Right lobe of liver (tissue), 4 donors: ENCODE measurements at regions not wholly inside any gene's neighbourhood (a gene's known extent, or its start where the extent isn't known, plus 50 kb on each side); places are given as distances from the start of the nearest gene placed in this dataset.

ENCODE experiments used
- POLR2A ChIP-seq: fragments of 450-650 bp; IDR thresholded peaks from one replicate; pipeline ENCODE4 v1.6.1; 2017; ENCODE audit warnings: antibody characterized with exemption, mild to moderate bottlenecking
- TF ChIP-seq, protein P1 (sequence below), 4 donors: fragments of 200-600 bp in 3 of 4; fragments of 450-650 bp in 1 of 4; IDR thresholded peaks; one replicate each; pipeline versions ENCODE4 v1.5.1 to v1.8.0; 2016 to 2022; ENCODE audit warnings: antibody characterized with exemption in 4 of 4, mild to moderate bottlenecking in 2 of 4
- donor health status: DM: no; HTN: no; CAD: no.
- donor health status: DM: no; HTN: no; CAD: no.
- donor health status: DM: no; HTN: yes; CAD: no.

DNA sequence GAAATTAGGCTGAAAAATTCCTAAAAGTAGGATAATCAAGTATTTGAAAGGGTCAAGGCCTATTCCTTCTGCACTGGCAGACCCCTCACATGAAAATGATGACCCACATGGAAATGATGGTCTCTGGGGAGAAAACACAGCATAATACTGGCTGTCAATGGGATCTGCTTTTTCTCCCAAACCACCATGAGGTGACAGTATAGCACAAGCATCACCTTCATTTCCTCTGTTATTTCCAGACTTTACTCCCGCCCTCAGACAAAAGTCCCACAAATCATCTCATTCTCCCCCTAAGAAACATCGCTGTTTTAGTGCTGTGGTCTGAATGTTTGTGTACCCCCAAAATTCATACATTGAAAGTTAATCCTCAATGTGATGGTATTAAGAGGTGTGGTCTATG is 161.0 kb downstream of the RSL24D1 start:
- TF ChIP-seq, protein P1, sequence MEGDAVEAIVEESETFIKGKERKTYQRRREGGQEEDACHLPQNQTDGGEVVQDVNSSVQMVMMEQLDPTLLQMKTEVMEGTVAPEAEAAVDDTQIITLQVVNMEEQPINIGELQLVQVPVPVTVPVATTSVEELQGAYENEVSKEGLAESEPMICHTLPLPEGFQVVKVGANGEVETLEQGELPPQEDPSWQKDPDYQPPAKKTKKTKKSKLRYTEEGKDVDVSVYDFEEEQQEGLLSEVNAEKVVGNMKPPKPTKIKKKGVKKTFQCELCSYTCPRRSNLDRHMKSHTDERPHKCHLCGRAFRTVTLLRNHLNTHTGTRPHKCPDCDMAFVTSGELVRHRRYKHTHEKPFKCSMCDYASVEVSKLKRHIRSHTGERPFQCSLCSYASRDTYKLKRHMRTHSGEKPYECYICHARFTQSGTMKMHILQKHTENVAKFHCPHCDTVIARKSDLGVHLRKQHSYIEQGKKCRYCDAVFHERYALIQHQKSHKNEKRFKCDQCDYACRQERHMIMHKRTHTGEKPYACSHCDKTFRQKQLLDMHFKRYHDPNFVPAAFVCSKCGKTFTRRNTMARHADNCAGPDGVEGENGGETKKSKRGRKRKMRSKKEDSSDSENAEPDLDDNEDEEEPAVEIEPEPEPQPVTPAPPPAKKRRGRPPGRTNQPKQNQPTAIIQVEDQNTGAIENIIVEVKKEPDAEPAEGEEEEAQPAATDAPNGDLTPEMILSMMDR (IDR thresholded peaks at IDR 0.05) = no peak
- no peak for TF ChIP-seq POLR2A
